NCI-H2081 (cell line): ENCODE measurements at regions not wholly inside any gene's neighbourhood (a gene's known extent, or its start where the extent isn't known, plus 50 kb on each side); places are given as distances from the start of the nearest gene placed in this dataset.

ENCODE experiments used
- DNase-seq, 2 experiments: peaks; one replicate each; lab custom pipeline; 2025; lab: John Stamatoyannopoulos, UW

GRCh38 chr6:132868057-132868456, 53.7 kb downstream of the RPS12 start:
- no peak for DNase-seq

GRCh38 chr6:132872923-132873322, 58.6 kb downstream of the RPS12 start:
- no peak for DNase-seq

GRCh38 chr6:132877003-132877402, 62.6 kb downstream of the RPS12 start:
- no peak for DNase-seq

GRCh38 chr6:132887204-132887603, 72.8 kb downstream of the RPS12 start:
- no peak for DNase-seq

GRCh38 chr6:132888701-132889100, 74.3 kb downstream of the RPS12 start:
- no peak for DNase-seq

GRCh38 chr6:132892929-132893771, 78.8 kb downstream of the RPS12 start:
- no peak for DNase-seq

- DNase-seq, result no peak
Observed at GRCh38 chr6:132893772-132894490, 79.6 kb downstream of the RPS12 start.

GRCh38 chr6:132898376-132898775, 84.0 kb downstream of the RPS12 start:
- no peak for DNase-seq

- no peak for DNase-seq
Observed at GRCh38 chr6:132900849-132901248, 86.5 kb downstream of the RPS12 start.

- no peak for DNase-seq
Observed at GRCh38 chr6:132902901-132903300, 88.5 kb downstream of the RPS12 start.

GRCh38 chr6:132907231-132907630, 92.9 kb downstream of the RPS12 start:
- no peak for DNase-seq

- no peak for DNase-seq
Observed at GRCh38 chr6:132907914-132908313, 93.5 kb downstream of the RPS12 start.

GRCh38 chr6:132909742-132910141, 95.4 kb downstream of the RPS12 start:
- DNase-seq, result no peak

GRCh38 chr6:132910759-132911158, 96.4 kb downstream of the RPS12 start:
- no peak for DNase-seq

GRCh38 chr6:132919045-132919860, 104.9 kb downstream of the RPS12 start:
- no peak for DNase-seq

- DNase-seq, result no peak
Observed at GRCh38 chr6:132927713-132928112, 113.3 kb downstream of the RPS12 start.

- DNase-seq, result no peak
Observed at GRCh38 chr6:132929141-132929540, 114.8 kb downstream of the RPS12 start.

GRCh38 chr6:132931313-132931712, 116.9 kb downstream of the RPS12 start:
- DNase-seq, result no peak

GRCh38 chr6:132931936-132932514, 117.7 kb downstream of the RPS12 start:
- no peak for DNase-seq

GRCh38 chr6:132932588-132932987, 118.2 kb downstream of the RPS12 start:
- no peak for DNase-seq

- DNase-seq, result no peak
Observed at GRCh38 chr6:132933090-132933489, 118.7 kb downstream of the RPS12 start.

GRCh38 chr6:132934496-132934895, 120.1 kb downstream of the RPS12 start:
- no peak for DNase-seq
